ENCODE measurements at regions not wholly inside any gene's neighbourhood (a gene's known extent, or its start where the extent isn't known, plus 50 kb on each side); places are given as distances from the start of the nearest gene placed in this dataset.
A peak's percentile ranks its signal among the peaks of the same experiment; 100 is the strongest.

DNA sequence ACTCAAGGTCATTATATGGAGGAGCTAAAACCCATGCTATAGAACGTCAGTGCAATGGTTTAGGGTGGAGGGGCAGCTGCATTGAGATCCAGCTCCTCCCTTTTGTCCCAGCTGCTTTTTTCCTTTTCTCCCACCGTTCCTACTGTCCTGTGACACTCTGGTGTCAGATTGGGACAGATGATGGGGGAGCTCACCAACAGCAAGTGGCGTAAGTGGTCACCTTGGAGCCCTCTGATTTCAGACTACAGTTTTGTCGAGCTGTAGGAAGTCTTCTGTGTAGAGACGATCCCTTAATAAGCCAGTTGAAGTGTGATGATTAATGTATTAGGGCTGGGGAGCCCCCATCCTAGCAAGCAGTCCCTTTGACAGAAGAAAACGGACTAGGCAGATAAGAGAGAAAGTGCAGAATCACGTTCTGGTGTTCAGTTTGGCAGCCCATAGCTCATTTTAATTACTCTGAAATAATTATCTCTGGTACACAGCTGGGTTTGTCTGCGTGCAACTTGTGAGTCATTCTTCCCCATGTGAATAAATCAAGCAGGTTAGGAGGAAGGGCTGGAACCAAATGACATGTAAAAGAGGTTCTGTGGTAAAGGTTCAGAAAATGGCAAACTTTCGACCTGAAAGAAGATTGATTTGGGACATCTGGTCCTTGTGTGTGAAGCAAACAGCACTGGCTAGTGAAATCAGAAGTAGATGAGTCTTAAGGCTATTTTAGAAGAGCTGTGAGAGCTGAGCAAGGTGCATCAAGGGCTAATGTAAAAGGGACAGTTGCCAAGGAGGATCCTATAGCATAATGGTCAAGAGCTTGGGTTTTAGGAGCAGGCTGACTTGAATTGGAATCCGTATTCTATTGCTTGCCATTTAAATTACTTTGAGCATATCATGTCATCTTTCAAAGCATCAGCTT is 241.4 kb downstream of the EDEM1 start (continued):
- TF ChIP-seq, protein P1, sequence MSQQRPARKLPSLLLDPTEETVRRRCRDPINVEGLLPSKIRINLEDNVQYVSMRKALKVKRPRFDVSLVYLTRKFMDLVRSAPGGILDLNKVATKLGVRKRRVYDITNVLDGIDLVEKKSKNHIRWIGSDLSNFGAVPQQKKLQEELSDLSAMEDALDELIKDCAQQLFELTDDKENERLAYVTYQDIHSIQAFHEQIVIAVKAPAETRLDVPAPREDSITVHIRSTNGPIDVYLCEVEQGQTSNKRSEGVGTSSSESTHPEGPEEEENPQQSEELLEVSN (IDR thresholded peaks at IDR 0.05; ENCODE audit: borderline replicate concordance in 1 of 2, extremely low read depth in 1 of 2, insufficient read depth in 1 of 2, insufficient read length in 1 of 2, low read depth in 1 of 2, low read length in 1 of 2, poor library complexity in 1 of 2, severe bottlenecking in 1 of 2): no peak
- TF ChIP-seq MED1 (CRISPR knock-in tag; IDR thresholded peaks at IDR 0.05; ENCODE audit: borderline replicate concordance): no peak
- no peak for TF ChIP-seq POLR3A (IDR thresholded peaks at IDR 0.05; ENCODE audit: borderline replicate concordance, extremely low read depth, insufficient read depth, insufficient read length)
- no peak; the same call in 1 of the 2 replicates for TF ChIP-seq NFE2L1 (tag; IDR thresholded peaks at IDR 0.05; ENCODE audit: borderline replicate concordance, low read depth)
- no peak for TF ChIP-seq ZNF184 (CRISPR knock-in tag; IDR thresholded peaks at IDR 0.05)
- no peak; the same call in 1 of the 2 replicates for TF ChIP-seq ETV5 (CRISPR knock-in tag; IDR thresholded peaks at IDR 0.05; ENCODE audit: low read depth)
- no peak for TF ChIP-seq COPS2 (conservative IDR thresholded peaks at IDR 0.05)
- TF ChIP-seq GABPA (tag; conservative IDR thresholded peaks at IDR 0.05; ENCODE audit: low read depth): peak; percentile 68
- TF ChIP-seq ZNF124 (CRISPR knock-in tag; IDR thresholded peaks at IDR 0.05): no peak
- TF ChIP-seq GTF2F1 (IDR thresholded peaks at IDR 0.05; ENCODE audit: low read depth, low read length): no peak
- no peak for TF ChIP-seq PRMT5 (CRISPR knock-in tag; IDR thresholded peaks at IDR 0.05)
- no peak for TF ChIP-seq RBM14 (IDR thresholded peaks at IDR 0.05; ENCODE audit: borderline replicate concordance, insufficient read depth, low read depth, low read length)
- no peak for TF ChIP-seq RHOXF2B (CRISPR knock-in tag; conservative IDR thresholded peaks at IDR 0.05)
- peak; percentile 77 for TF ChIP-seq PBX2 (CRISPR knock-in tag; IDR thresholded peaks at IDR 0.05; ENCODE audit: low read depth)
- TF ChIP-seq PBX2 (tag; conservative IDR thresholded peaks at IDR 0.05; ENCODE audit: low read depth): peak; percentile 100
- peak; percentile 72; the same call in 1 of the 2 replicates for TF ChIP-seq CEBPB (tag; IDR thresholded peaks at IDR 0.05)
- TF ChIP-seq ERF (CRISPR knock-in tag; IDR thresholded peaks at IDR 0.05): no peak; the same call in 1 of the 2 replicates
- no peak for TF ChIP-seq USF2 (CRISPR knock-in tag; IDR thresholded peaks at IDR 0.05)
- TF ChIP-seq SAFB (IDR thresholded peaks at IDR 0.05; ENCODE audit: borderline replicate concordance, low read depth, low read length): no peak
- TF ChIP-seq BACH1 (tag; IDR thresholded peaks at IDR 0.05): peak; percentile 96
- no peak for TF ChIP-seq POLR2B (IDR thresholded peaks at IDR 0.05; ENCODE audit: low read depth, partially characterized antibody)
- no peak for TF ChIP-seq NCOA4 (IDR thresholded peaks at IDR 0.05; ENCODE audit: partially characterized antibody)
- TF ChIP-seq DPF2 (IDR thresholded peaks at IDR 0.05): peak; percentile 100
